ENCODE measurements at regions not wholly inside any gene's neighbourhood (a gene's known extent, or its start where the extent isn't known, plus 50 kb on each side); places are given as distances from the start of the nearest gene placed in this dataset.
"Not testable (repeated sequence)": the region's sequence is repeated elsewhere in the genome, so short reads cannot be mapped to it uniquely, and the experiment has no call there.

GRCh38 chr4:160716551-160716950, 1447.2 kb downstream of the FSTL5 start:
- Mint-ChIP-seq H3K27me3 (no peaks in the 10 kb centered on the region), H3K4me3 (no peak overlapping the region), H3K4me1 (no peaks in the 10 kb centered on the region), H3K36me3 (no peaks in the 10 kb centered on the region), H3K9me3 (peaks cover 0 to 4% (median 0%) of the 10 kb centered on the region in 3 donors), H3K27ac (no peak overlapping the region)

DNA sequence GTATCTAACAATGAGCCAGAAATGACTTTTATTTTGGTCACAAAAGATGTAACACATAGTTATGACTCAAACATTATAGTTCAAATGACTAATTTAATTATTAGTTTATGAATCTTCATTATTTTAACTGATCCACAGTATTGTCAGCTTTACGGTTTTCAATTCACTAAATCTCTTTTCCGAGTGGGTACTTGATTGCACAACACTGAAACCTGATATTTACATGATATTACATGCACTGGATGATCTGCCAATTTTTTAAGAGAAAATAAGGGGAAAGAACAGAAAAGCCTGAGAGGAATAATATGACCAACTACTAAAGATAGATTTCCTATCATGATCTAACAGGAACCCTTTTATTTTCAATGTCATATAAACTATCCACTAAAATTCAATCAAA, 1446.0 kb downstream of the FSTL5 start:
- Mint-ChIP-seq H3K4me1 (no peaks in the 10 kb centered on the region), H3K27ac (no peak overlapping the region), H3K9me3 (peaks cover 0 to 4% (median 0%) of the 10 kb centered on the region in 3 donors), H3K27me3 (no peaks in the 10 kb centered on the region), H3K36me3 (no peaks in the 10 kb centered on the region), H3K4me3 (no peak overlapping the region)

GRCh38 chr4:160724063-160724462, 1439.7 kb downstream of the FSTL5 start:
- no peak overlapping the region for H3K4me3 Mint-ChIP-seq
- no peak overlapping the region for H3K27ac Mint-ChIP-seq
- no peaks in the 10 kb centered on the region for H3K27me3 Mint-ChIP-seq
- H3K36me3 Mint-ChIP-seq, result no peaks in the 10 kb centered on the region
- H3K4me1 Mint-ChIP-seq, result no peaks in the 10 kb centered on the region
- H3K9me3 Mint-ChIP-seq, result no peaks in the 10 kb centered on the region

DNA sequence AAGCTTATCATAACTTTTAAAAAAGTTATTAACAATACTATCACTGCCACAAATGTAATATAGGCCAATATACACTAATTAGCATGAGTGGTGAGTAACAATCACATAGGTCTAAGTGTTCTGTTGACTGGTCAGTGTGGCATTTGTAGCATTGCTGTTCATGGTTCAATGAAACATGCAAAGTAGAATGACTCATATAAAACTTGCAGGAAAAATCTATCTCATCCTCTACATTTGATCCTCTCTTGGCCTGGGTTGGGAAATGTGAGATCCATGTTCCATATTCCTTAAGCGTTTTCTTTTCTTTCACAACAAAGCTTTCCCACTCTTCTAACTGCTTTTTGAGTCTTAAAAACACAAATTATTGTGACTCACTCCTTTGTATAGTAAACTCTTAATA, 1418.7 kb downstream of the FSTL5 start:
- Mint-ChIP-seq H3K4me3 (no peak overlapping the region), H3K27me3 (no peaks in the 10 kb centered on the region), H3K4me1 (no peaks in the 10 kb centered on the region), H3K9me3 (peaks cover 2 to 10% (median 9%) of the 10 kb centered on the region in 3 donors), H3K36me3 (no peaks in the 10 kb centered on the region), H3K27ac (no peak overlapping the region)

DNA sequence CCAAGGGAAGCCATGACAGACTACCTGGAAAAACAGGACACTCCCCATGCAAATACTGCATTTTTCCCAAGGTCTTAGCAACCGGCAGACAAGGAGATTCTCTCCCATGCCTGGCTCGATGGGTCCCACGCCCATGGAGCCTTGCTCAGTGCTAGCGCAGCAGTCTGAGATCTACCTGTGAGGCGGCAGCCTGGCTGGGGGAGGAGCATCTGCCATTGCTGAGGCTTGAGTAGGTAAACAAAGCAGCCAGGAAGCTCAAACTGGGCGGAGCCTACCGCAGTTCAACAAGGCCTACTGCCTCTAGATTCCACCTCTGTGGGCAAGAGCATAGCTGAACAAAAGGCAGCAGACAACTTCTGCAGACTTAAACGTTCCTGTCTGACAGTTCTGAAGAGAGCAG, 1417.2 kb downstream of the FSTL5 start:
- H3K27me3 Mint-ChIP-seq, H3K4me1 Mint-ChIP-seq, H3K27ac Mint-ChIP-seq, H3K4me3 Mint-ChIP-seq, H3K9me3 Mint-ChIP-seq, H3K36me3 Mint-ChIP-seq: not testable (repeated sequence)

DNA sequence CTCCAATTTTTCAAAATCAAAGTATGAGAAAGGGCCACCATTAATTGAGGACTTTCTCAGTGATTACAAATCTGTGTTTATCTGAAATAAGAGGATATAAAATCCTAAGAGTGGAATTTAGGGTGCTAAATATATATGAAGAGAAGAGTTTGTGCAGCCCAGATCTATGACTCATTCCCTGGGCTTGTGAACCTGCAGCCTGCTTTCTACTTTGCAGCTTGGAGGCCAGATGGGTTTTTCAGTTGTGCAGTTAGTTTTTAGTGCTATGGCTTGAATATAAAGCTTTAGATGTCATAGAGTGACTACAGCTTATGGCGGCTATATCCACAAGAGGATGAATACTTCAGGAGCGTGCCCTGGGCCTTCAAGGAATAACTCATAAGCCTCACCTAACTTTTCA, 1391.1 kb downstream of the FSTL5 start:
- H3K27ac Mint-ChIP-seq, result no peak overlapping the region
- H3K4me3 Mint-ChIP-seq, result no peak overlapping the region
- H3K27me3 Mint-ChIP-seq, result no peaks in the 10 kb centered on the region
- H3K4me1 Mint-ChIP-seq, result no peaks in the 10 kb centered on the region
- H3K36me3 Mint-ChIP-seq, result no peaks in the 10 kb centered on the region
- peaks cover 0 to 1% (median 0%) of the 10 kb centered on the region in 3 donors for H3K9me3 Mint-ChIP-seq

- Mint-ChIP-seq H3K27me3 (no peaks in the 10 kb centered on the region), H3K4me3 (no peak overlapping the region), H3K4me1 (no peaks in the 10 kb centered on the region)
Measured at GRCh38 chr4:160795216-160795615, 1368.6 kb downstream of the FSTL5 start.

GRCh38 chr4:160808174-160808573, 1355.6 kb downstream of the FSTL5 start:
- no peaks in the 10 kb centered on the region for H3K4me1 Mint-ChIP-seq
- H3K4me3 Mint-ChIP-seq, result no peak overlapping the region
- H3K27ac Mint-ChIP-seq, result no peak overlapping the region
- H3K27me3 Mint-ChIP-seq, result no peaks in the 10 kb centered on the region
- peaks cover 0 to 2% (median 0%) of the 10 kb centered on the region in 3 donors for H3K9me3 Mint-ChIP-seq
- H3K36me3 Mint-ChIP-seq, result no peaks in the 10 kb centered on the region

More at GRCh38 chr4:160795216-160795615, 1368.6 kb downstream of the FSTL5 start:
- no peak overlapping the region for H3K27ac Mint-ChIP-seq
- H3K36me3 Mint-ChIP-seq, result peaks cover 1% of the 10 kb centered on the region
- peaks cover 2 to 9% (median 4%) of the 10 kb centered on the region in 3 donors for H3K9me3 Mint-ChIP-seq

DNA sequence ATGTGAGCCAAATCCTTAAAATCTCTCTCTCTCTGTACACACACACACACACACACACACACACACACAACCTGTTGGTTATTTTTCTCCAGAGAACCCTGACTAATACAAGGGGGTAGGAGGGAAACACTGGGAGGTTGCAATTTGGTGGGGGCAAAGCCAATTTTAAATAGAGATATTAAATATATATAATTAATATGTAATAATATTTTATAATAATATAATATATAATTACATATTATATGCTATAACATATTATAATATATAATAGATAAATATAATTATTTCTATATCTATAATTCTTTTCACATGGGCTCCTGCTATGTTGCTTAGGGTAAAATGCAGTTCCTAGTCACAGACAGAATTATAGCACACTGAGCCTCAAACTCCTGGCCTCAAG, 1354.2 kb downstream of the FSTL5 start:
- Mint-ChIP-seq H3K9me3 (peaks cover 0 to 2% (median 0%) of the 10 kb centered on the region in 3 donors), H3K4me3 (no peak overlapping the region), H3K27me3 (no peaks in the 10 kb centered on the region), H3K27ac (no peak overlapping the region), H3K4me1 (no peaks in the 10 kb centered on the region), H3K36me3 (no peaks in the 10 kb centered on the region)

DNA sequence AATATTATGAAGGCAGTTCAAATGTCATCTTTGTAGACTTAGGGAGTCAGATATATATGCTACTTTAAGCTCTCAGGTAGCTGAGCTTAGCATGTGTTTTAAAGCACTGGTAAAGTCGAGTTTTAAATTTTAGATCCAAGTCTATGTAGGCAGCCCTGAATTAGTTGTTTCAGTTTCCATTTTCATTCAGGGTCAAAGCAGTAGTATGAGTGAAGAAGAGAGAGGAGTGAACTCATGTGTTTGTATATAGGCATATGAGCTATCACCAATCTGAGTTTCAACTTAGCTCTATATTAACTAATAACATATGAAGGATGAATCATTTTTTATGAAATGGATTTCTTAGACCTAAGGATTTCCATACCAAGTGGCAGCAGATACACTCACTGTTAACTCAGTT, 1353.4 kb downstream of the FSTL5 start:
- H3K27me3 Mint-ChIP-seq, result no peaks in the 10 kb centered on the region

GRCh38 chr4:160810941-160811340, 1352.9 kb downstream of the FSTL5 start:
- peaks cover 0 to 2% (median 0%) of the 10 kb centered on the region in 3 donors for H3K9me3 Mint-ChIP-seq
- no peaks in the 10 kb centered on the region for H3K27me3 Mint-ChIP-seq
- H3K4me1 Mint-ChIP-seq, result no peaks in the 10 kb centered on the region
- H3K4me3 Mint-ChIP-seq, result no peak overlapping the region
- no peak overlapping the region for H3K27ac Mint-ChIP-seq
- no peaks in the 10 kb centered on the region for H3K36me3 Mint-ChIP-seq

More for the DNA sequence above, 1353.4 kb downstream of the FSTL5 start:
- no peaks in the 10 kb centered on the region for H3K4me1 Mint-ChIP-seq
- no peak overlapping the region for H3K4me3 Mint-ChIP-seq
- H3K36me3 Mint-ChIP-seq, result no peaks in the 10 kb centered on the region
- peaks cover 0 to 2% (median 0%) of the 10 kb centered on the region in 3 donors for H3K9me3 Mint-ChIP-seq
- H3K27ac Mint-ChIP-seq, result no peak overlapping the region

DNA sequence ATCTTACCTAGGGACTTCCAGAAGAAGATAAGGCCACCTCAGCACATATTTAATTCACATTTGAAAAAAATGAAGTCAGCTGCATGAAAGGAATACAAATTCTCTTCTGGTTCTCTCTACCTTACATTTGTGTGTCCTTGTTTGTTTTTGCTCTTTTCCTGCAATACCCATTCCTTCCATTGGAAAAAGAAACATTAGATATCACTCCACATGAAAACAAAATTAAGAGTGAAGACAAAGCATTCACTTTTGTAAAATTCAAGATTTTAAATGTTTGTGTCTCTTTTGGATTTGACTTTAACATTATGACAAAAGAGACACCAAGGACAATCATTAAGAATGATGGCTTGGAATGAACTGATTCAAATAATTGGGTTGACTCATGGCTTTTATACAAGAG, 1351.8 kb downstream of the FSTL5 start:
- no peak overlapping the region for H3K27ac Mint-ChIP-seq
- no peaks in the 10 kb centered on the region for H3K4me1 Mint-ChIP-seq
- no peaks in the 10 kb centered on the region for H3K27me3 Mint-ChIP-seq
- H3K9me3 Mint-ChIP-seq, result peaks cover 0 to 2% (median 0%) of the 10 kb centered on the region in 3 donors
- H3K4me3 Mint-ChIP-seq, result no peak overlapping the region
- H3K36me3 Mint-ChIP-seq, result no peaks in the 10 kb centered on the region

DNA sequence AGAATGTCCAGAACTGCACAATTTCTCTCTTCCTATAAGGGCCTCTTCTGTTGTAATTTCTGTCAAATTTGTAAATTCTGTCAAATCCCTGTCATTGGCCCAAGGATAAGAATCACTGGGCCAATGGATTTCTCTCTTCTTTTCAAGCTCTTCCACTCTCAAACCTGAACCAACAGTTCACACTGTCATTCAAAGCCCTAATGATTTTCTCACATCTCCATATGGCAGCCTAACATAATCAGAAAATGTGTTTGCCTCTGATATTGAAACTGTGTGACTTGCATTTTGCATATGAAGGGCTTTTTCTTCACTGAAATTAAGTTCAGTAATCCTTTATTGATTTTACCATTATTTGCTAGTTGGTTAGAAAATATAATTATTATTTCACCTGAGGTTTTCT, 1349.1 kb downstream of the FSTL5 start:
- peaks cover 0 to 3% (median 0%) of the 10 kb centered on the region in 3 donors for H3K9me3 Mint-ChIP-seq
- H3K27me3 Mint-ChIP-seq, result no peaks in the 10 kb centered on the region
- H3K27ac Mint-ChIP-seq, result no peak overlapping the region
- no peaks in the 10 kb centered on the region for H3K4me1 Mint-ChIP-seq
- H3K36me3 Mint-ChIP-seq, result no peaks in the 10 kb centered on the region
- no peak overlapping the region for H3K4me3 Mint-ChIP-seq

DNA sequence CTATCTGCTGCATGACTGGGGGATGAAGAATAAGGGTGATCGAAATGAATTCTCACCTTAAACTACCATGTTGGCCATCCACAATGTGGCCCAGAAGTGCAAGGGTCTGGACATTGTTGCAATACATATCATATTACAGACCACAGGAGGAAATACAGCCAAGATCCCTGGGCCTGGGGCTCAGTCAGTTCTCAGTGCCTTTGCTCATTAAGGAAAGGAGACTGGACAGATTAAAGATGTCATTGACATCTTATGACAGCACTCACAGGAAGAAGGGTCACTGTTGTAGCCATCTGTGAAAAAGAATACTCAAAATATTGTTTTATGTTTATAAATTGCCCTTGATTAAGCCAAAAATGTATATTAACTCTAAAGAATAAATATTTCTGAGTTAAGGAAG, 1345.2 kb downstream of the FSTL5 start:
- no peak overlapping the region for H3K27ac Mint-ChIP-seq
- H3K36me3 Mint-ChIP-seq, result no peaks in the 10 kb centered on the region
- H3K27me3 Mint-ChIP-seq, result no peaks in the 10 kb centered on the region
- H3K9me3 Mint-ChIP-seq, result peaks cover 0 to 4% (median 0%) of the 10 kb centered on the region in 3 donors
- no peaks in the 10 kb centered on the region for H3K4me1 Mint-ChIP-seq
- no peak overlapping the region for H3K4me3 Mint-ChIP-seq

DNA sequence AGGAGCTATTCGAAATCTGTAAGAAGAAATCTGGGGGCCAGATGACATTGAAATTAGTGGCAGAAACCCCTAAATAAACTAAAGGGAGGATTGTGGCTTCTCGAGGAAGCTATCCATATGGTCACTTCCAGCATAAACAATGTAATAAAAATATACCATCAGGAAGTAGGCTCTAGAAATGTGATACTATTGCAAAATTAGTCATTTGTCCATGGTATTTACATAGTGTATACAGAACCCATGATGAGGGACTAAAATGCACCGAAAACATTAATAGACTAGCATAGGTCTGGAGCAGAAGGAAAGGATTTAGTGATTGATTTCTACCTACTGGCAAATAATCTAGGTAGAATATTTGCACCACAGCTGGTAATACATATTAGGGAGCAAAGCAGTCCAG, 1344.0 kb downstream of the FSTL5 start:
- Mint-ChIP-seq H3K4me1 (no peaks in the 10 kb centered on the region), H3K9me3 (peaks cover 0 to 4% (median 0%) of the 10 kb centered on the region in 3 donors), H3K4me3 (no peak overlapping the region), H3K27me3 (no peaks in the 10 kb centered on the region), H3K36me3 (no peaks in the 10 kb centered on the region), H3K27ac (no peak overlapping the region)

- Mint-ChIP-seq H3K27ac (no peak overlapping the region), H3K27me3 (no peaks in the 10 kb centered on the region), H3K9me3 (peaks cover 0 to 7% (median 0%) of the 10 kb centered on the region in 3 donors), H3K4me1 (no peaks in the 10 kb centered on the region), H3K36me3 (no peaks in the 10 kb centered on the region), H3K4me3 (no peak overlapping the region)
Measured at GRCh38 chr4:160824481-160824880, 1339.3 kb downstream of the FSTL5 start.

All from IgD-negative memory B cell (primary cell).